DOHH2 (cell line): ENCODE measurements at regions not wholly inside any gene's neighbourhood (a gene's known extent, or its start where the extent isn't known, plus 50 kb on each side); places are given as distances from the start of the nearest gene placed in this dataset.

Experiments
- H3F3A ChIP-seq: fragments of 200-600 bp; sonication (generic), shearing (Covaris generic); 2 replicates; pipeline ENCODE4 v1.6.0; 2016; ENCODE audit warnings: antibody characterized with exemption, mild to moderate bottlenecking; ENCODE audit not compliant: control insufficient read depth, insufficient read depth
- H3K27ac ChIP-seq: fragments of 200-600 bp; sonication (generic); 2 replicates; pipeline ENCODE4 v1.5.1; 2014; ENCODE audit warnings: low read depth, mild to moderate bottlenecking, low read length, moderate library complexity
- H3K27me3 ChIP-seq: fragments of 200-600 bp; sonication (generic); 2 replicates; pipeline ENCODE4 v1.6.1; 2014; ENCODE audit warnings: mild to moderate bottlenecking, low read length, mixed read lengths; ENCODE audit not compliant: control insufficient read depth
- H3K36me3 ChIP-seq: fragments of 200-600 bp; sonication (generic); 2 replicates; pipeline ENCODE4 v1.6.1; 2014; ENCODE audit warnings: mild to moderate bottlenecking, low read length, moderate library complexity, mixed read lengths; ENCODE audit not compliant: control insufficient read depth
- H3K4me1 ChIP-seq: fragments of 200-600 bp; sonication (generic); 2 replicates; pipeline ENCODE4 v1.6.1; 2014; ENCODE audit warnings: mild to moderate bottlenecking, low read length, mixed read lengths; ENCODE audit not compliant: control insufficient read depth
- H3K4me2 ChIP-seq: fragments of 200-600 bp; sonication (generic); 2 replicates; pipeline ENCODE4 v1.6.0; 2014; ENCODE audit warnings: mild to moderate bottlenecking, low read length, moderate library complexity
- H3K4me3 ChIP-seq: fragments of 200-600 bp; sonication (generic); 2 replicates; pipeline ENCODE4 v1.5.1; 2014; ENCODE audit warnings: mild to moderate bottlenecking, low read length, mixed read lengths
- H3K79me2 ChIP-seq: fragments of 200-600 bp; sonication (generic); 2 replicates; pipeline ENCODE4 v1.6.1; 2014; ENCODE audit warnings: mild to moderate bottlenecking, low read length, mixed read lengths; ENCODE audit not compliant: control insufficient read depth
- H3K9me2 ChIP-seq: fragments of 200-600 bp; sonication (generic); replicated peaks from 2 replicates; pipeline ENCODE4 v1.6.1; 2014; ENCODE audit warnings: mild to moderate bottlenecking, low read length, mixed read lengths; ENCODE audit not compliant: control insufficient read depth
- H3K9me3 ChIP-seq: fragments of 200-600 bp; sonication (generic); 2 replicates; pipeline ENCODE4 v1.6.1; 2014; ENCODE audit warnings: antibody characterized with exemption, low read length, mixed read lengths; ENCODE audit not compliant: control insufficient read depth, insufficient read depth
- H4K20me1 ChIP-seq: fragments of 200-600 bp; sonication (generic); 2 replicates; pipeline ENCODE4 v1.6.0; 2014; ENCODE audit warnings: low read depth, mild to moderate bottlenecking, antibody characterized with exemption, low read length, moderate library complexity; ENCODE audit not compliant: control insufficient read depth, insufficient read depth
- EZH2phosphoT487 ChIP-seq: fragments of 200-600 bp; sonication (generic); IDR thresholded peaks from 2 replicates; pipeline ENCODE4 v1.6.1; 2017; ENCODE audit warnings: borderline replicate concordance, mild to moderate bottlenecking, antibody characterized with exemption, low read length, moderate library complexity, mixed read lengths
- TF ChIP-seq, protein P1 (sequence below): fragments of 200-600 bp; sonication (generic); IDR thresholded peaks from one replicate; pipeline ENCODE4 v1.5.1; 2014; ENCODE audit warnings: antibody characterized with exemption, mild to moderate bottlenecking, low read depth, low read length; ENCODE audit not compliant: poor library complexity, severe bottlenecking

DNA sequence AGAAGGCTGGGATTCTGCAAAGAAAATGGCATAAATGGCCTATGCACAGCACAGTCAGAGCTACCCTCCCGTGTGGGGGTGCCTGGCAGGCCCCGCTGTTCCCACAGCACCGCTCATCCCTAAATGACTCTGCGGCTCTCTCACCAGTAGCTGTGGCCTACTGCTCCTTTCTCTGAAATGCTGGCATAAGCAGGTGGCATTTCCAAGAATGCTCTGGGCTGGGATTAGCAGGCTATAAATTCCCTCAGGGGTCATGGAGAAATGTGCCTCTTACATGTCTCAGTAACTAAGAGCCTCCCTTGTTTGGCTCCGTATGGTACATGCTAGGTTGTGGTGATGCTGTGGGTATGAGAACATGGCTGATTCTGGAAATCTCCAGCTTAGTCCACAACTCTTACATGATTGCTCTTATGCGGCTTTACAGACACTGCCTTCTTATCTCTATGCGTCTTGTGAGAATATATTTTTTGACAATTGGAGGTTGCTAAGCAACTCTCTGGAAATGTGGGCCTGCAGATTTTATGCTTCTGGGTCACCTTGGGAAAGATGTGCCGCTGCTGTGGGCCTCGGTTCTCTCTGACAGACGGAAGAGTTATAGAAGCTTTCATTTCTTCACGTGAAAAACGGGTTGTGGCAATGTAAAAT is 80.3 kb upstream of the GATA6 start:
- Histone ChIP-seq H3K36me3 (no peaks in the 10 kb centered on the region), H3K4me1 (no peaks in the 10 kb centered on the region), H3F3A (no peaks in the 10 kb centered on the region), H3K79me2 (no peaks in the 10 kb centered on the region), H3K27ac (no peak overlapping the region), H4K20me1 (no peaks in the 10 kb centered on the region), H3K4me2 (no peak overlapping the region), H3K4me3 (no peak overlapping the region), H3K9me2 (no peaks in the 10 kb centered on the region), H3K9me3 (no peaks in the 10 kb centered on the region), H3K27me3 (no peaks in the 10 kb centered on the region)
- TF ChIP-seq EZH2phosphoT487: no peak
- TF ChIP-seq, protein P1, sequence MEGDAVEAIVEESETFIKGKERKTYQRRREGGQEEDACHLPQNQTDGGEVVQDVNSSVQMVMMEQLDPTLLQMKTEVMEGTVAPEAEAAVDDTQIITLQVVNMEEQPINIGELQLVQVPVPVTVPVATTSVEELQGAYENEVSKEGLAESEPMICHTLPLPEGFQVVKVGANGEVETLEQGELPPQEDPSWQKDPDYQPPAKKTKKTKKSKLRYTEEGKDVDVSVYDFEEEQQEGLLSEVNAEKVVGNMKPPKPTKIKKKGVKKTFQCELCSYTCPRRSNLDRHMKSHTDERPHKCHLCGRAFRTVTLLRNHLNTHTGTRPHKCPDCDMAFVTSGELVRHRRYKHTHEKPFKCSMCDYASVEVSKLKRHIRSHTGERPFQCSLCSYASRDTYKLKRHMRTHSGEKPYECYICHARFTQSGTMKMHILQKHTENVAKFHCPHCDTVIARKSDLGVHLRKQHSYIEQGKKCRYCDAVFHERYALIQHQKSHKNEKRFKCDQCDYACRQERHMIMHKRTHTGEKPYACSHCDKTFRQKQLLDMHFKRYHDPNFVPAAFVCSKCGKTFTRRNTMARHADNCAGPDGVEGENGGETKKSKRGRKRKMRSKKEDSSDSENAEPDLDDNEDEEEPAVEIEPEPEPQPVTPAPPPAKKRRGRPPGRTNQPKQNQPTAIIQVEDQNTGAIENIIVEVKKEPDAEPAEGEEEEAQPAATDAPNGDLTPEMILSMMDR: no peak

GRCh38 chr18:22091341-22091740 is 78.0 kb upstream of the GATA6 start:
- no peaks in the 10 kb centered on the region for H3F3A ChIP-seq
- no peak for TF ChIP-seq EZH2phosphoT487
- TF ChIP-seq, protein P1: no peak
- no peaks in the 10 kb centered on the region for H3K79me2 ChIP-seq
- H3K36me3 ChIP-seq: no peaks in the 10 kb centered on the region
- no peaks in the 10 kb centered on the region for H3K27me3 ChIP-seq
- H3K4me1 ChIP-seq: no peaks in the 10 kb centered on the region
- no peak overlapping the region for H3K4me2 ChIP-seq
- H3K9me2 ChIP-seq: no peaks in the 10 kb centered on the region
- no peaks in the 10 kb centered on the region for H4K20me1 ChIP-seq
- H3K9me3 ChIP-seq: no peaks in the 10 kb centered on the region
- no peak overlapping the region for H3K27ac ChIP-seq
- no peak overlapping the region for H3K4me3 ChIP-seq

GRCh38 chr18:22093731-22094357 is 75.5 kb upstream of the GATA6 start:
- Histone ChIP-seq H3K27me3 (no peaks in the 10 kb centered on the region), H4K20me1 (no peaks in the 10 kb centered on the region), H3K4me1 (no peaks in the 10 kb centered on the region), H3K79me2 (no peaks in the 10 kb centered on the region), H3F3A (no peaks in the 10 kb centered on the region), H3K4me2 (no peak overlapping the region), H3K27ac (no peak overlapping the region), H3K36me3 (no peaks in the 10 kb centered on the region), H3K9me2 (no peaks in the 10 kb centered on the region), H3K9me3 (no peaks in the 10 kb centered on the region), H3K4me3 (no peak overlapping the region)
- TF ChIP-seq, protein P1: no peak
